CD1c-positive myeloid dendritic cell (primary cell): ENCODE measurements at regions not wholly inside any gene's neighbourhood (a gene's known extent, or its start where the extent isn't known, plus 50 kb on each side); places are given as distances from the start of the nearest gene placed in this dataset.
A peak's percentile ranks its signal among the peaks of the same experiment; 100 is the strongest.
"Not testable (repeated sequence)": the region's sequence is repeated elsewhere in the genome, so short reads cannot be mapped to it uniquely, and the experiment has no call there.

Experiments used
- DNase-seq: peaks from one replicate; pipeline ENCODE4 v3.0.0-alpha.2; 2016; ENCODE audit errors: extremely low spot score

- DNase-seq, result not testable (repeated sequence)
Measured at GRCh38 chr2:111424176-111424575, 303.5 kb downstream of the BCL2L11 start.

GRCh38 chr2:111424851-111425309 lies 304.2 kb downstream of the BCL2L11 start:
- peak; percentile 3 for DNase-seq

DNA sequence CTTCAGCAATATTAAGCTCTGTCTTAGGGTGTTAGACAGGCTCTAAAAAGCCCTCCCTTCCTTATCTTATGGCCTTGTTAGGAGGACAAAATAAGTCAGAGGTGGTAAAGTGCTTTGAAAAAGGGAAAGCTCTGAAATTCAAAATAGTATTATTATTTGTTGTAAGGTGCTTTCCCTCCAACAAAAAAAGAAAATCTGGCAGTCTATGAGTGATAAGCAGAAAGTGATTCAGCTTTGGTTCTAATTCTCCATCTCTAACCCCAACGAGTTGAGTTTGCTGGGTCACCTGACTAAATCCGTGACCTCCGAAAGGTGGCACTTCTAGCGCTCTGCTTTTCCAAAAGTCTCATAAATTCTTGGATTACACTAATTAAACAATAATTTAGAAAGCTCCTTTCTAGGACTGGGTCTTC lies 305.1 kb downstream of the BCL2L11 start:
- not testable (repeated sequence) for DNase-seq

GRCh38 chr2:111427346-111427745 lies 306.6 kb downstream of the BCL2L11 start:
- DNase-seq, result not testable (repeated sequence)

- not testable (repeated sequence) for DNase-seq
Measured at GRCh38 chr2:111428915-111429314, 308.2 kb downstream of the BCL2L11 start.

GRCh38 chr2:111429353-111429752 lies 308.6 kb downstream of the BCL2L11 start:
- not testable (repeated sequence) for DNase-seq

GRCh38 chr2:111430817-111431661 lies 310.3 kb downstream of the BCL2L11 start:
- peak; percentile 44 for DNase-seq

GRCh38 chr2:111432423-111432822 lies 311.7 kb downstream of the BCL2L11 start:
- peak; percentile 21 for DNase-seq

DNA sequence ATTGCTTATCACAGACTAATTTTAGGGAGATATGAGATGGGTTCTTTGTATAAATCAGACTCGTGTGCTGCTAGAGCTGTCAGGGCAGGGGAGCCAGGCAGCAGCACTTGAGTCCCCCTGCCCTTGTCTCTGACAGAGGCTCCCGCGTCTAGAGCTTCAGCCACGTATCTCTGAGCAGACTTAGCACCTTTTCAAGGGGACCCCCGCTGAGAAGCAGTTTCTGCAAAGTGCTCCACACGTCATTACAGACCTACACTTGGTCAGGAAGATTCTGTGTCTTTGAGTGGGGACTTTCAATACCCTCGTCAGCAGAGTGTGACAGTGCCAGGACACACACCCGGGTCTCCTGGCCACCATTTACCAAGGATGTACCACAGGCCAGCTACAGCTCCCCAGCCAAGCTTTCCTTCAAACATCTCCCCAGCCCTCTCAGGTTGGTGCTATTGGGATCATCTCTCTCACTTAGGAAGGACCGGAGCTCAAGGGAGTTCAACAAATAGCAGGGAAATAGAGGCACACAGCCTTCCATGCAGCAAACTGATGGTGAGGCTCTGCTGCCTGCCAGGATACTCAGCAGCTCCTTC lies 312.3 kb downstream of the BCL2L11 start:
- DNase-seq, result not testable (repeated sequence)

- not testable (repeated sequence) for DNase-seq
Measured at GRCh38 chr2:111433892-111434607, 313.3 kb downstream of the BCL2L11 start.

- DNase-seq, result not testable (repeated sequence)
Measured at GRCh38 chr2:111434608-111434939, 313.9 kb downstream of the BCL2L11 start.

DNA sequence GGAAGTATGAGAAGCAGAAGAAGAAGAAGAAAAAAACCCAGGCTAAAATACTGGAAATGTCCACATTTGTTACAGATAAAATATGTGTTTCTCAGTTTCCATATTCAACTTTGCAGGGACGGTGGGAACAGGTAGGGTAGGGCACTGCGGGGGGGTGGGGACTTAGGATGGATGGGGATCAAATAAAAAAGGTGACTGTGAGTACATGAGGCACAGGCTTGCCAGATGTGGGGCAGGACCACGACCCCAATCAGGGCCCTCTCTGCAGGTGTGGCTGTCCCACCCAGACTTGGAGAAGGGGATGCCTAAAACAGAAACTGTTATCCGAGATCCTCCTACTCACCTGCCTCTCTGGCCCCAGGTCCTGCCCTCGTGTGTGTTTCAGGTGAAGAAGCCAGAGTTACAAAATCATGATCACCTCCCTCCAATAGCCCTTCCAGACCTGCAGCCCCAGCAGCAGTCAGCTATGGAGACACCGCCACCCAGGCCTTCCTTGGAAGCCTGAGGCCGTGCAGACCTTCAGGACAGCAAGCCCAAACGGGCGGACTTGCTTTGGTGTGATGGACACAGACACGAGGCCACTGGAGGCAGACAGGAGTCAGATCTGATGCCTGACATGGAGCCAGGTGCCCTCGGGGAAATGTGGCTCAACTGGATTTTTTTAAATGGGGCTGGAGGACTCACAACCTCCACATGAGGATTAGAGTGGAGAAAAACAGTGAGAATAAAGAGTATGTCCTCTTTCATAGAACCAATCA lies 315.0 kb downstream of the BCL2L11 start:
- not testable (repeated sequence) for DNase-seq

DNA sequence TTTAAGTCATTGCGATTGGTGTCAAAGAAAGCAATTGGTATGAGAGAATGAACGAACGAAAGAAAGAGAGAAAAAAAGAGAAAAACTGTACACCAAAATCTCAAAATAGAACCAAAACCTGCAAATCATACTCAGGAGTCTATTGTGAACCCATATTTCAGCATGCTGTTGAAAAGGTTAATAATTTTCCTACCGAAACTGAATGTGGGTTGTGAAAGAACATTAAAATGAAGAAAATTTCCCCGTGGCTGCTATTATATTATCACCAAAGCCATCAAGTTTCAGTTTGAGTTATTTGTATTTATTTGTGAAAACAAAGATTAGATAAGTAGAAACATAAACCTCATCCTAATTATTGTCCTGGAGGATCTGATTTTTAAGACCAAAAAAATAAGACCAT lies 315.7 kb downstream of the BCL2L11 start:
- not testable (repeated sequence) for DNase-seq

DNA sequence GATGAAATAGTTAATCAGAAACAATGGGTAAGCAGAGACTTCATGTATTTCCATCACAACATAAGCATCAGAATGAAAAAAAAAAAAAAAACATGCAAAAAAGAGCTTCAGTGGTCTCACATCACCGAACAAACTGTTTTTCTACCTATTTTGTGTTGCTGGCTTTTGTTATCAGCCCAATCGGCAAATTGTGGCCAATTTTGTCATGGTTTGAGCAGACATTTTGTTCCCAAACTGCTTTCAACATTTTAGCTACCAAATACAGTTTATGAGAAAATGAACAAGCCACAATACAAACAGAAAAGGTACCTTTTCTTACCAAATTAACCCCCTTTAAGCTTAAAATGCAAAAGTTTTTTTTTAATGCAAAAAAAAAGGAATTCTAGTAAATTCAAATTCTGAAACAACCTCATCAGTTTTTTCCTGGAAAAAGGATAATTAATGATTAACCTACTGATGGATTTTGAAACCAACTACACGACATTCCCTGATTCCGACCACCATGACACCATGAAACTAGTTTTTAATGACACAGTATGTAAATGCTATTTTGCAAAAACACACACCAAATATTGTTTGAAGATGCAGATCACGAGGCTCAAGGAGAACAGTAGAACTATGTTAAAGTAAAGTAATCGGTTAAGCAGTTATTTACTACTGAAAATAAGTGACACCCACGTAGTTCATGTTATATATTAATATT lies 316.7 kb downstream of the BCL2L11 start:
- not testable (repeated sequence) for DNase-seq

DNA sequence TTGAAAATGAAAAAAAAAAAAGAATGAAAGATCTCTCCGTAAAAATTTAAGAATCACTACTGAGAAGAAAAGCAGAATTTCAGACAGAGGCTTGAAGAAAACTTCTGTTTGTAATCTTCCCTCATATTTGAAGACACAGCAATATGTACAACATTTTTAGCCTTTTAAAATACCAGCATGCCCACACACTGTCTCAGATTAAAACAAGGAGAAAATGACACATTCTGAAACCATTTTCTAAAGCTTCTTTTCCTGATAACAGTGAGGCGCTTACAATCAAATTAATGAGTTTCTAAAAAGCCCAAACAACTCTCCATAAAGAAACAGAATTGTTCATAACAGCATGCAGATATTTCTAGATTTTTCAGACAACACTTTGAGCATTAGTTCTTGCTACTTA lies 317.4 kb downstream of the BCL2L11 start:
- not testable (repeated sequence) for DNase-seq

DNA sequence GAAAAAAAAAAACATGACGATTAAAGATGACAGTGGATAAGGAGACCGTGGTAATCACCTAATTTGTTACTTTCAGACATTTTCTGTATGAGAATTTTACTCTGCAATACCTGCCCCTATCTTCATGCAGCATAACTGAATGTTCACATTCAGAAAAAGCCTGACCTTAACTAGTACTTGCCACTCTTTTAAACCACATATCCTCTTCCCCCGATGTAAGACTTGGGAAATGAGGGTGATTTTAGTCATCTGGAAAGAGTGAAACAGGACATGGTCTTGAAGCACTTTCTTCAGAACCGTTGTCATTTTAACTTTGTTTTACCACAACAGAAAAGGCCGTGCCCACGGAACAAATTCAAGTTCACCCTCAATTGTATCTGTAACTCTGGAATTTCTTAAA lies 318.5 kb downstream of the BCL2L11 start:
- DNase-seq, result not testable (repeated sequence)

- not testable (repeated sequence) for DNase-seq
Measured at GRCh38 chr2:111441614-111442013, 320.9 kb downstream of the BCL2L11 start.

- not testable (repeated sequence) for DNase-seq
Measured at GRCh38 chr2:111442767-111443454, 322.2 kb downstream of the BCL2L11 start.

DNA sequence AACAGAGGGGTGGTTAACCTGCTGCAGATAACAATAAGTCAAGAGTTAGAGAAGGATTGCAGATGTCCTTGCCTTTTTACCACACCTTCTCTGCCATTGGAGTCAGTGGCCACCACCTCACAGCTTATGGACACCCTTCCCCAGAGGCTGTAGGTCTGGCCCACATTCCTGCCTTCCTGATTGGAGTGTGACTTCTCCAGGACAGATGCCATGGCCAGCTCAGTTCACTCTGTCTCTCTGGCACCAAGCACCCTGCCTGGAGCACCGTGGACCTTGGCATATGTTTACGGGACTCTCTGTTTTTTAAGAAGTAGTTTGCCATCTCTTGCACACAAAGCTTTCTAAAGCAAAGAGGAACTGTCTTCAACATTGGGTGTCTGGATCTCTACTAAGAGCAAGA lies 323.8 kb downstream of the BCL2L11 start:
- DNase-seq, result not testable (repeated sequence)

DNA sequence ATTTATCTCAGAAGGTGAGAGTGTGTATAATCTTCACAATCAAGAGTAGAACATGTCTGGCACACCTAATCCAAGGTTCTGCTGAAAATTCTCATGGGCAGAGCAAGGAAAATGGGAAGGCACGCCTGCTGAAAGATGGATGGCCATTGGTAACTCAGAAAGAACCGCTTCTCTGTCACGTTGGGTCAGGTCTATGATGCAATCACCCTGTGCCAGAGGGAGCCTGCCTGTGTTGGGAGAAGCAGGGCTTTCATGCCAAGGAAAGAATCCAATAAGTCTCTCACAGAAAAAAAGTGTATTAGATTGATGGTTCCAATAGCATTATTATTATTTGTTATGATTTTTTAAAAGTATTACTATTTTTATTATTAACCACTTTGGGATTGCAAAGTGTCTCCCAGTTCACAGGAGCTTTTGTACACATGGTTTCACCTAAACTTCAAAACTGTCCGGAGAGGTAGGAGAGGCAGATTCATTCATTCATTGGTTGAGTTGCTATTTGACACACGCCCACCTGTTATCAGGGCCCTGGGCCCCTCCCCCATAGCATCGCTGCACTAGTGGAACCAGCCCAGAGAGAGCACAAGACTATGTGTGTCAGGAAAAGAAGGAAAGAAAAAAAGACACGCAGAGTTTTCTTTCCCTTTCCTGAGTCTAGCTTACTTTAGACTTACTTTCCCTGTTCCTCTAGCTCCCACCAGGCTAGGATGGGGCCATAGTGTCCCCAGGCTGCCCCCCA lies 324.6 kb downstream of the BCL2L11 start:
- not testable (repeated sequence) for DNase-seq
